ENCODE measurements at regions not wholly inside any gene's neighbourhood (a gene's known extent, or its start where the extent isn't known, plus 50 kb on each side); places are given as distances from the start of the nearest gene placed in this dataset.

DNA sequence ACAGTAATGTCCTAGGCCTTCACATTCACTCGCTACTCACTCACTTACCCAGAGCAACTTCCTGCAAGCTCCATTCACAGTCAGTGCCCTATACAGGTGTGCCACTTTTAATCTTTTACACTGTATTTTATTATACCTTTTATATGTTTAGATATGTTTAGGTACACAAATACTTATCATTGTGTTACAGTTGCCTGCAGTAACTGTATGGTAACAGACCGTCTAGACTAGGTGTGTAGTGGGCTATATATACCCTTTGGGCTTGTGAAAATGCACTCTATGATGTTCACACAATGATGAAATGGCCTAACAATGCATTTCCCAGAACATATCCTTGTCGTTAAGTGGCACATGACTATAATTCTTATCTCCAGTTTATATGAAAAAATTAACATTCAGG, 204.5 kb upstream of the HMCN1 start:
- TF ChIP-seq, protein P1, sequence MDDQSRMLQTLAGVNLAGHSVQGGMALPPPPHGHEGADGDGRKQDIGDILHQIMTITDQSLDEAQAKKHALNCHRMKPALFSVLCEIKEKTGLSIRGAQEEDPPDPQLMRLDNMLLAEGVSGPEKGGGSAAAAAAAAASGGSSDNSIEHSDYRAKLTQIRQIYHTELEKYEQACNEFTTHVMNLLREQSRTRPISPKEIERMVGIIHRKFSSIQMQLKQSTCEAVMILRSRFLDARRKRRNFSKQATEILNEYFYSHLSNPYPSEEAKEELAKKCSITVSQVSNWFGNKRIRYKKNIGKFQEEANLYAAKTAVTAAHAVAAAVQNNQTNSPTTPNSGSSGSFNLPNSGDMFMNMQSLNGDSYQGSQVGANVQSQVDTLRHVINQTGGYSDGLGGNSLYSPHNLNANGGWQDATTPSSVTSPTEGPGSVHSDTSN (IDR thresholded peaks at IDR 0.05): no peak
- TF ChIP-seq, protein P2, sequence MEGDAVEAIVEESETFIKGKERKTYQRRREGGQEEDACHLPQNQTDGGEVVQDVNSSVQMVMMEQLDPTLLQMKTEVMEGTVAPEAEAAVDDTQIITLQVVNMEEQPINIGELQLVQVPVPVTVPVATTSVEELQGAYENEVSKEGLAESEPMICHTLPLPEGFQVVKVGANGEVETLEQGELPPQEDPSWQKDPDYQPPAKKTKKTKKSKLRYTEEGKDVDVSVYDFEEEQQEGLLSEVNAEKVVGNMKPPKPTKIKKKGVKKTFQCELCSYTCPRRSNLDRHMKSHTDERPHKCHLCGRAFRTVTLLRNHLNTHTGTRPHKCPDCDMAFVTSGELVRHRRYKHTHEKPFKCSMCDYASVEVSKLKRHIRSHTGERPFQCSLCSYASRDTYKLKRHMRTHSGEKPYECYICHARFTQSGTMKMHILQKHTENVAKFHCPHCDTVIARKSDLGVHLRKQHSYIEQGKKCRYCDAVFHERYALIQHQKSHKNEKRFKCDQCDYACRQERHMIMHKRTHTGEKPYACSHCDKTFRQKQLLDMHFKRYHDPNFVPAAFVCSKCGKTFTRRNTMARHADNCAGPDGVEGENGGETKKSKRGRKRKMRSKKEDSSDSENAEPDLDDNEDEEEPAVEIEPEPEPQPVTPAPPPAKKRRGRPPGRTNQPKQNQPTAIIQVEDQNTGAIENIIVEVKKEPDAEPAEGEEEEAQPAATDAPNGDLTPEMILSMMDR (IDR thresholded peaks at IDR 0.05): no peak
- no peak for TF ChIP-seq TAF1 (IDR thresholded peaks at IDR 0.05; ENCODE audit: borderline replicate concordance, low read depth, low read length)
